Sigmoid colon (tissue), 6 donors: ENCODE measurements at regions not wholly inside any gene's neighbourhood (a gene's known extent, or its start where the extent isn't known, plus 50 kb on each side); places are given as distances from the start of the nearest gene placed in this dataset.

ENCODE experiments used
- DNase-seq: peaks from one replicate; pipeline ENCODE4 v3.0.0-alpha.2; 2019
- H3K27ac ChIP-seq, 4 donors: fragments of 200-600 bp; sonication (generic); one replicate each; pipeline ENCODE4 v1.5.1; 2016 to 2019; ENCODE audit warnings: mild to moderate bottlenecking in 1 of 4
- H3K27me3 ChIP-seq, 3 donors: fragments of 200-600 bp; sonication (generic); one replicate each; pipeline ENCODE4 v1.5.1; 2019; ENCODE audit warnings: mild to moderate bottlenecking in 1 of 3
- H3K36me3 ChIP-seq, 4 donors: fragments of 200-600 bp; sonication (generic); one replicate each; pipeline ENCODE4 v1.5.1; 2016 to 2019
- H3K4me1 ChIP-seq, 4 donors: fragments of 200-600 bp; sonication (generic); one replicate each; pipeline ENCODE4 v1.5.1; 2017 to 2019
- H3K4me3 ChIP-seq, 4 donors: fragments of 200-600 bp; sonication (generic); one replicate each; pipeline ENCODE4 v1.5.1; 2017 to 2019; ENCODE audit warnings: mild to moderate bottlenecking in 2 of 4, moderate library complexity in 1 of 4
- H3K9me3 ChIP-seq, 4 donors: fragments of 200-600 bp in 3 of 4; sonication (generic) in 3 of 4; one replicate each; pipeline versions ENCODE4 v1.5.1 to v1.6.1; 2013 to 2019
- EP300 ChIP-seq, 4 donors: sonication (generic); formaldehyde crosslinking; IDR thresholded peaks; one replicate each; pipeline ENCODE4 v1.6.1; 2017; ENCODE audit warnings: antibody characterized with exemption in 4 of 4
- POLR2A ChIP-seq, 2 donors: fragments of 450-650 bp; IDR thresholded peaks; one replicate each; pipeline ENCODE4 v1.6.1; 2016; ENCODE audit warnings: antibody characterized with exemption in 2 of 2, mild to moderate bottlenecking in 2 of 2, moderate library complexity in 2 of 2
- POLR2AphosphoS5 ChIP-seq, 4 donors: sonication (generic); formaldehyde crosslinking; IDR thresholded peaks; one replicate each; pipeline ENCODE4 v1.6.1; 2017; ENCODE audit warnings: antibody characterized with exemption in 4 of 4
- WGBS, 2 donors: extraction: QIAGEN DNeasy Blood & Tissue Kit; methylation state at CpG; one replicate each; pipeline ENCODE4 v1.1.7; 2013; 5-methylcytosine and 5-hydroxymethylcytosine counted together
- intact Hi-C: fragments of 100-400 bp; cut with DNase I; formaldehyde crosslinking; loops from one replicate; pipeline ENCODE4 v1.15.1; 2023
- TF ChIP-seq, protein P1 (sequence below), 4 experiments: fragments of 450-650 bp in 3 of 4; fragments of 200-600 bp in 1 of 4; IDR thresholded peaks; one replicate each; pipeline ENCODE4 v1.5.1; 2016 to 2019; ENCODE audit warnings: antibody characterized with exemption in 4 of 4, mild to moderate bottlenecking in 3 of 4, moderate library complexity in 2 of 4
- donor health status: healthy with polysubstance abuse.
- donor health status: healthy.

DNA sequence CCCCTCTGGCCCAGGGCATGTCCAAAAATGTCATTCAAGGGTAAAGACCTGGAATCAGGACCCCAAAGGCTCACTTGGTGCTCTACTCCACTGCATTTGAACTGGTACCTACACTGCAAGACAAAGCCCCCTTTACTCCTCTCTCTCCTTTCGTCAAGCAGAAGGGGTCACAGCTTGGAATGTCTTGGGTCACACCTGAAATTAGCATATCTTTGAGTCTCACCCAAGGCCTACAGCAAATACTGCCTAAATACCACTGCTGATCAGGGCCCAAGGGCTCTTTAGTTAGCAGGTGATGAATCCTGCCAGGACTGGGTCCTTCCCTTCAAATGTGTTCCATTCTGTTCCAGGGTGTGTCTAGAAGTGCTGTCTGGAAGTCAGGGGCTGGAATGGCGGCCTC, 320.6 kb downstream of the SV2B start:
- DNase-seq: no peak
- 79 to 85% methylated on average over 2 of the region's 2 CpGs for WGBS, 2 donors
- no peak overlapping the region for H3K27ac ChIP-seq
- H3K4me3 ChIP-seq: no peak overlapping the region
- H3K36me3 ChIP-seq: no peaks in the 10 kb centered on the region
- H3K27me3 ChIP-seq: no peaks in the 10 kb centered on the region
- no peaks in the 10 kb centered on the region for H3K4me1 ChIP-seq
- intact Hi-C loops: no loop called here
- no peak for TF ChIP-seq EP300 (IDR thresholded peaks at IDR 0.05)
- TF ChIP-seq, protein P1, sequence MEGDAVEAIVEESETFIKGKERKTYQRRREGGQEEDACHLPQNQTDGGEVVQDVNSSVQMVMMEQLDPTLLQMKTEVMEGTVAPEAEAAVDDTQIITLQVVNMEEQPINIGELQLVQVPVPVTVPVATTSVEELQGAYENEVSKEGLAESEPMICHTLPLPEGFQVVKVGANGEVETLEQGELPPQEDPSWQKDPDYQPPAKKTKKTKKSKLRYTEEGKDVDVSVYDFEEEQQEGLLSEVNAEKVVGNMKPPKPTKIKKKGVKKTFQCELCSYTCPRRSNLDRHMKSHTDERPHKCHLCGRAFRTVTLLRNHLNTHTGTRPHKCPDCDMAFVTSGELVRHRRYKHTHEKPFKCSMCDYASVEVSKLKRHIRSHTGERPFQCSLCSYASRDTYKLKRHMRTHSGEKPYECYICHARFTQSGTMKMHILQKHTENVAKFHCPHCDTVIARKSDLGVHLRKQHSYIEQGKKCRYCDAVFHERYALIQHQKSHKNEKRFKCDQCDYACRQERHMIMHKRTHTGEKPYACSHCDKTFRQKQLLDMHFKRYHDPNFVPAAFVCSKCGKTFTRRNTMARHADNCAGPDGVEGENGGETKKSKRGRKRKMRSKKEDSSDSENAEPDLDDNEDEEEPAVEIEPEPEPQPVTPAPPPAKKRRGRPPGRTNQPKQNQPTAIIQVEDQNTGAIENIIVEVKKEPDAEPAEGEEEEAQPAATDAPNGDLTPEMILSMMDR (IDR thresholded peaks at IDR 0.05): no peak
- TF ChIP-seq POLR2AphosphoS5 (IDR thresholded peaks at IDR 0.05): no peak
- TF ChIP-seq POLR2A (IDR thresholded peaks at IDR 0.05): no peak
- no peaks in the 10 kb centered on the region for H3K9me3 ChIP-seq

DNA sequence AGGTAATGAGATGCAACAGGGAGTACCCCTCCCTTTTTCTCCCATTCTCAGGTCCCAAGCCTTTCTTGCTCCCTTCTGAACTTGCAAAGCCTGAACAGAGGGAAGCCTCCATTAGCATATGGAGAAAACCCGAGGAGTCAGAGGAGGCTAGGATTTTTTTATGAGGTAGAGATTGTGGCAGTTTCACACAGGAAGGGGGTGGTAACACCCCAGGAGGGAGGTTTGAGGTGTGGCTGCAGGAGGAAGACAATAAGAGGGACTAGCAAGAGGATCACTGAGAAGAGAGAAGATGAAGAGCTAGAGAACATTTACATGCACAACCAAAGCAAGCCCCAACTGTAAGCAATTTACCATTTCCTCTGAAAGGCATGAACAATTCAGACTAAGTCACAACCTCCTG, 322.7 kb downstream of the SV2B start:
- Histone ChIP-seq H3K4me3 (no peak overlapping the region), H3K4me1 (no peaks in the 10 kb centered on the region), H3K36me3 (no peaks in the 10 kb centered on the region), H3K27me3 (no peaks in the 10 kb centered on the region), H3K9me3 (no peaks in the 10 kb centered on the region), H3K27ac (no peak overlapping the region)
- WGBS, 2 donors: 22 to 36% methylated on average over 1 of the region's 1 CpG
- DNase-seq: no peak
- TF ChIP-seq EP300 (IDR thresholded peaks at IDR 0.05) (no peak), POLR2A (IDR thresholded peaks at IDR 0.05) (no peak), POLR2AphosphoS5 (IDR thresholded peaks at IDR 0.05) (no peak)
- TF ChIP-seq, protein P1 (IDR thresholded peaks at IDR 0.05): no peak
- intact Hi-C loops: no loop called here

DNA sequence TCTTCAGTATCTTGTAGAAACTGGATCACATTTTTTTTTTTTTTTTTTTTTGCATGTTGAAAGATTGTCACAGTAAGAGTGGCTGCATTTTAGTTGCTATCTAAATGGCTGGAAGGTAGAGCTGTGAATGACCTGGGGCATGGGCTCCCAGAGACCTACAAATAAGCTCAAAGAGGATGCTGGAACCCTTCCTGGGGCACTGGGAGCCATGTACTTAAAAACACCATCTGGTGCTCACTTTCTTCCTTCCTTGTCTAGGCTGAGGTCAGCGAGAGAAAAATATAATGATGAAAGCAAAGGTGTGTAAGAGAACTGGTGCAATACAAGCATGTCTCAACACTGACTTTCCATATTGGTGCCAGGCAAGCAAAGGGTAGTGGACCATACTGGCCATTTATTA, 323.9 kb downstream of the SV2B start:
- no peak overlapping the region for H3K27ac ChIP-seq
- WGBS, 2 donors: 86 to 96% methylated on average over 1 of the region's 1 CpG
- intact Hi-C loops: no loop called here

DNA sequence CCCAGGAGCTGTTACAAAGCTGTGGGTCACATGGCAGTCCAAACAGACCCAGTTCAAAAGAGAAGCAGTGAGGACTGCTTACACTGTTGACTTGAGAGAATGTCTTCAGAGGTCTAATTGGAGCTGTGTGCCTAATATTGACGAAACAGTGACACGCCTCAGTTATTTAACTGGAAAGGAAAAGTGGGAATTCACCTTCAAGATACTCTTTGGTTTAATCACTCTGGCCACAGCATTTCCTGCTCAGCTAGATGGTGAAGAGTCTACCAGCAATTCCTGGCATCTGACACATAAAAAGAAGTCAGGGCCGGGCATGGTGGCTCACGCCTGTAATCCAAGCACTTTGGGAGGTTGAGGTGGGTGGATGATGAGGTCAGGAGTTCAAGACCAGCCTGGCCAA, 326.4 kb downstream of the SV2B start:
- DNase-seq: no peak
- Histone ChIP-seq H3K4me1 (no peaks in the 10 kb centered on the region), H3K27me3 (no peaks in the 10 kb centered on the region), H3K9me3 (no peaks in the 10 kb centered on the region), H3K36me3 (no peaks in the 10 kb centered on the region), H3K4me3 (no peak overlapping the region), H3K27ac (no peak overlapping the region)
- 56 to 65% methylated on average over 4 of the region's 4 CpGs for WGBS, 2 donors
- intact Hi-C loops: no loop called here
- TF ChIP-seq EP300 (IDR thresholded peaks at IDR 0.05) (no peak), POLR2AphosphoS5 (IDR thresholded peaks at IDR 0.05) (no peak), POLR2A (IDR thresholded peaks at IDR 0.05) (no peak)
- TF ChIP-seq, protein P1 (IDR thresholded peaks at IDR 0.05): no peak

More for the DNA sequence above, 323.9 kb downstream of the SV2B start:
- no peaks in the 10 kb centered on the region for H3K36me3 ChIP-seq
- DNase-seq: no peak
- H3K9me3 ChIP-seq: no peaks in the 10 kb centered on the region
- H3K4me3 ChIP-seq: no peak overlapping the region
- TF ChIP-seq POLR2A (IDR thresholded peaks at IDR 0.05): no peak
- TF ChIP-seq, protein P1 (IDR thresholded peaks at IDR 0.05): no peak
- TF ChIP-seq POLR2AphosphoS5 (IDR thresholded peaks at IDR 0.05): no peak
- TF ChIP-seq EP300 (IDR thresholded peaks at IDR 0.05): no peak
- H3K27me3 ChIP-seq: no peaks in the 10 kb centered on the region
- H3K4me1 ChIP-seq: no peaks in the 10 kb centered on the region

GRCh38 chr15:91429973-91430372, 329.9 kb downstream of the SV2B start:
- Histone ChIP-seq H3K4me3 (no peak overlapping the region), H3K4me1 (no peaks in the 10 kb centered on the region), H3K27ac (no peak overlapping the region), H3K9me3 (no peaks in the 10 kb centered on the region), H3K36me3 (no peaks in the 10 kb centered on the region), H3K27me3 (no peaks in the 10 kb centered on the region)
- intact Hi-C loops: no loop called here
- DNase-seq: no peak
- WGBS, 2 donors: 88 to 89% methylated on average over 9 of the region's 9 CpGs
- TF ChIP-seq POLR2AphosphoS5 (IDR thresholded peaks at IDR 0.05) (no peak), EP300 (IDR thresholded peaks at IDR 0.05) (no peak), POLR2A (IDR thresholded peaks at IDR 0.05) (no peak)
- TF ChIP-seq, protein P1 (IDR thresholded peaks at IDR 0.05): no peak
